B cell (primary cell): ENCODE measurements at regions not wholly inside any gene's neighbourhood (a gene's known extent, or its start where the extent isn't known, plus 50 kb on each side); places are given as distances from the start of the nearest gene placed in this dataset.

ENCODE experiments used
- ATAC-seq: fragments of 200-7000 bp; cut with Tn5 transposase; one replicate; pipeline ENCODE4 v1.10.0; 2021; ENCODE audit warnings: low read depth, mild to moderate bottlenecking, moderate number of reproducible peaks, moderate library complexity
- CTCF ChIA-PET: fragments of 350-600 bp; sonication (Branson Sonifier 250); formaldehyde crosslinking; loops from one replicate; lab custom pipeline; 2021; ENCODE audit warnings: antibody characterized with exemption, inconsistent platforms; lab: Charles Lee
- POLR2A ChIA-PET: fragments of 350-600 bp; sonication (Branson Sonifier 250); formaldehyde crosslinking; loops from one replicate; lab custom pipeline; 2021; ENCODE audit warnings: antibody characterized with exemption; lab: Charles Lee
- DNase-seq: peaks from one replicate; pipeline ENCODE4 v3.0.0; 2013
- H2AFZ ChIP-seq: 2 replicates; pipeline ENCODE4 v1.6.1; 2012; ENCODE audit warnings: mild to moderate bottlenecking, low read depth, low read length; ENCODE audit not compliant: insufficient read depth, poor library complexity, severe bottlenecking
- H3K27ac ChIP-seq, 2 donors: 1 replicate in 1 of 2; 2 replicates in 1 of 2; pipeline ENCODE4 v1.5.1; 2012 to 2013; ENCODE audit warnings: low read length in 2 of 2, mild to moderate bottlenecking in 2 of 2, moderate library complexity in 1 of 2
- H3K27me3 ChIP-seq, 4 experiments: fragments of 200-600 bp in 1 of 4; sonication (generic) in 1 of 4; replicated peaks in 1 of 4; 1 replicate in 2 of 4; 2 replicates in 2 of 4; pipeline versions ENCODE4 v1.6.1 to v1.7.0; 2013 to 2016; ENCODE audit warnings: low read length in 3 of 4, mild to moderate bottlenecking in 2 of 4, mixed read lengths in 1 of 4, moderate library complexity in 1 of 4; ENCODE audit not compliant: insufficient read depth in 4 of 4, control insufficient read depth in 3 of 4; ENCODE audit errors: control extremely low read depth in 1 of 4
- H3K36me3 ChIP-seq, 2 experiments: replicated peaks in 1 of 2; 1 replicate in 1 of 2; 2 replicates in 1 of 2; pipeline versions ENCODE4 v1.6.1 to v1.7.1; 2013; ENCODE audit warnings: low read length in 1 of 2; ENCODE audit not compliant: insufficient read depth in 2 of 2, control insufficient read depth in 1 of 2; ENCODE audit errors: control extremely low read depth in 1 of 2, extremely low read depth in 1 of 2
- H3K4me1 ChIP-seq, 2 donors: fragments of 200-600 bp in 1 of 2; sonication (generic) in 1 of 2; 1 replicate in 1 of 2; 2 replicates in 1 of 2; pipeline versions ENCODE4 v1.5.1 to v1.6.1; 2013 to 2017; ENCODE audit warnings: low read length in 2 of 2; ENCODE audit not compliant: control insufficient read depth in 2 of 2, insufficient read depth in 2 of 2
- H3K4me2 ChIP-seq: replicated peaks from 2 replicates; pipeline ENCODE3; 2012; ENCODE audit warnings: mild to moderate bottlenecking, low read depth, low read length; ENCODE audit not compliant: poor library complexity, severe bottlenecking
- H3K4me3 ChIP-seq, 5 experiments: fragments of 200-600 bp in 1 of 5; sonication (generic) in 1 of 5; 1 replicate in 3 of 5; 2 replicates in 2 of 5; pipeline versions ENCODE4 v1.5.1 to v1.7.0; 2011 to 2016; ENCODE audit warnings: low read length in 4 of 5, mild to moderate bottlenecking in 4 of 5, low read depth in 2 of 5, control low read depth in 1 of 5, moderate library complexity in 1 of 5; ENCODE audit not compliant: insufficient read depth in 1 of 5; ENCODE audit errors: control extremely low read depth in 1 of 5, extremely low read depth in 1 of 5
- H3K79me2 ChIP-seq: fragments of 200-600 bp; sonication (generic); one replicate; pipeline ENCODE4 v1.6.0; 2016; ENCODE audit warnings: low read length; ENCODE audit not compliant: control insufficient read depth, insufficient read depth
- H3K9ac ChIP-seq: fragments of 200-600 bp; sonication (generic); 2 replicates; pipeline ENCODE4 v1.6.1; 2017; ENCODE audit warnings: mild to moderate bottlenecking, low read length, moderate library complexity
- H3K9me3 ChIP-seq, 3 donors: one replicate each; pipeline versions ENCODE4 v1.6.1 to v1.7.1; 2013; ENCODE audit warnings: low read length in 2 of 3; ENCODE audit not compliant: control insufficient read depth in 2 of 3, insufficient read depth in 1 of 3; ENCODE audit errors: control extremely low read depth in 1 of 3
- H4K20me1 ChIP-seq: 2 replicates; pipeline ENCODE4 v1.6.0; 2012; ENCODE audit warnings: mild to moderate bottlenecking, low read length; ENCODE audit not compliant: insufficient read depth, control insufficient read depth, poor library complexity, severe bottlenecking
- H3K27ac Mint-ChIP-seq: one replicate; pipeline ENCODE4 v1.8.0; 2021; ENCODE audit warnings: mixed read lengths
- H3K27me3 Mint-ChIP-seq: one replicate; pipeline ENCODE4 v1.8.0; 2021; ENCODE audit warnings: mixed read lengths
- H3K4me1 Mint-ChIP-seq: one replicate; pipeline ENCODE4 v1.8.0; 2021; ENCODE audit warnings: mixed read lengths
- H3K4me3 Mint-ChIP-seq: one replicate; pipeline ENCODE4 v1.8.0; 2021; ENCODE audit warnings: mixed read lengths
- H3K9me3 Mint-ChIP-seq: one replicate; pipeline ENCODE4 v1.8.0; 2022; ENCODE audit warnings: mixed read lengths; ENCODE audit not compliant: insufficient read depth
- EZH2 ChIP-seq: IDR thresholded peaks from 2 replicates; pipeline ENCODE4 v1.6.1; 2012; ENCODE audit warnings: borderline replicate concordance, low read depth, mild to moderate bottlenecking, moderate library complexity, low read length; ENCODE audit not compliant: insufficient read depth, poor library complexity, severe bottlenecking
- WGBS: methylation state at CpG from one replicate; pipeline ENCODE4 v1.1.5; 2013; ENCODE audit warnings: missing lambda C conversion rate; ENCODE audit not compliant: insufficient coverage; 5-methylcytosine and 5-hydroxymethylcytosine counted together
- intact Hi-C: fragments of 100-400 bp; cut with micrococcal nuclease; formaldehyde crosslinking; loops from one replicate; pipeline ENCODE4 v1.10.0; 2022
- TF ChIP-seq, protein P1 (sequence below): fragments of 200-600 bp; IDR thresholded peaks from one replicate; pipeline ENCODE4 v1.8.0; 2022; ENCODE audit warnings: antibody characterized with exemption, mild to moderate bottlenecking

DNA sequence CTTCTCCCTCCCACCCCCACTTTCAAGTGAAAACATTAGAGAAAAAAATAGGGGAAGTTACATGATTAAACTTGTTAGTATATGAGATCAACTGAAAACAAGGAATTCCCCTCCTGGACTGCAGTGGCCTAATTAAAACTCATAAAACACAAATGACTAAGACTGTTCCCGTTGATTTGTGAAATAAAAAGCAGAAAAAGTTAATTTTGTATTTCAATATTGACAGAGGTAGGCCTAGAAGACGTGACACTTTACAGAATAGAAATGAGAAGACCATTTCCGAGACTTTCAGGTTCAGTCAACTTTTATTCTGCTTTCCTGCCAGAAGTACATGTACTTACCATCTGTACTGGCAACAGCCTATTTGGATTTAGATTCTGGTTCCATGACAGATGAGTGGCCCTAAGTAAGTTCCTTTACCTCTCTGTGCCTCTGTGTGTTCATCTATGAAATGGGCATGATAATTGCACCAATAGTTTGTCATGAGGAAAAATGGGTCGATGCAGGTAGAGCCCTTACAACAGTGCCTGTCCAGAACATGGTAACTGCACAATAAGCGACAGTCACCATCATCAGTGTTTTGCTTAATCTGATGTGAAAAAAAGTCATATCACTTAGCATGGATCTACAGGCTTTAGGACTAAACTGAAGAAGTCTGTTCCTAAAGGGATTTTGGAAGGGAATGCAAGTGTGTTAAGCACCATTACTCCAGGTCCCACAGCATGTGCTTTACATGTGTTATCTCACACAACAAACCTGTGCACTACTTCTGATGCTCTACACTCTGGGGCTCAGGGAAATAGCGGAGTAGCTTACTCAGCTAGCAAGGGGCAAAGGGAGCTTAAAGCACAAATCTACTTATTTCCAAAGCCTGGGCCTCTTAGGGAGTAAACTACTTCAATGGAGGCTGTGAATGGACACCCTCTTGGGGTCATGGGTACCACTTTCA lies 562.3 kb upstream of the DIPK2B start:
- Mint-ChIP-seq H3K27ac (peak overlapping the region; percentile 85), H3K9me3 (no peaks in the 10 kb centered on the region), H3K27me3 (no peaks in the 10 kb centered on the region), H3K4me3 (peak overlapping the region; percentile 54), H3K4me1 (peaks cover 81% of the 10 kb centered on the region)
- Histone ChIP-seq H3K79me2 (peaks cover 58% of the 10 kb centered on the region), H3K27me3 (no peaks in the 10 kb centered on the region), H4K20me1 (no peaks in the 10 kb centered on the region), H3K36me3 (peaks cover 0 to 3% of the 10 kb centered on the region in 2 experiments), H3K27ac (peak overlapping the region; percentile 80 to 82), H3K4me3 (peak overlapping the region in 1 of 5 experiments; percentile 30), H3K4me2 (peak overlapping the region; percentile 54), H3K4me1 (peaks cover 60 to 62% of the 10 kb centered on the region in 2 donors), H3K9ac (peak overlapping the region; percentile 17), H2AFZ (no peak overlapping the region), H3K9me3 (no peaks in the 10 kb centered on the region)
- POLR2A ChIA-PET: no interaction called here
- intact Hi-C loops: loop anchor here (1.0 to 5.0 kb wide), 3 partner anchors 7 to 891 kb away; partner anchors contain the start of gene KDM6A
- CTCF ChIA-PET: no interaction called here
- TF ChIP-seq, protein P1, sequence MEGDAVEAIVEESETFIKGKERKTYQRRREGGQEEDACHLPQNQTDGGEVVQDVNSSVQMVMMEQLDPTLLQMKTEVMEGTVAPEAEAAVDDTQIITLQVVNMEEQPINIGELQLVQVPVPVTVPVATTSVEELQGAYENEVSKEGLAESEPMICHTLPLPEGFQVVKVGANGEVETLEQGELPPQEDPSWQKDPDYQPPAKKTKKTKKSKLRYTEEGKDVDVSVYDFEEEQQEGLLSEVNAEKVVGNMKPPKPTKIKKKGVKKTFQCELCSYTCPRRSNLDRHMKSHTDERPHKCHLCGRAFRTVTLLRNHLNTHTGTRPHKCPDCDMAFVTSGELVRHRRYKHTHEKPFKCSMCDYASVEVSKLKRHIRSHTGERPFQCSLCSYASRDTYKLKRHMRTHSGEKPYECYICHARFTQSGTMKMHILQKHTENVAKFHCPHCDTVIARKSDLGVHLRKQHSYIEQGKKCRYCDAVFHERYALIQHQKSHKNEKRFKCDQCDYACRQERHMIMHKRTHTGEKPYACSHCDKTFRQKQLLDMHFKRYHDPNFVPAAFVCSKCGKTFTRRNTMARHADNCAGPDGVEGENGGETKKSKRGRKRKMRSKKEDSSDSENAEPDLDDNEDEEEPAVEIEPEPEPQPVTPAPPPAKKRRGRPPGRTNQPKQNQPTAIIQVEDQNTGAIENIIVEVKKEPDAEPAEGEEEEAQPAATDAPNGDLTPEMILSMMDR: no peak
- TF ChIP-seq EZH2: no peak
- ATAC-seq: peak; percentile 51
- WGBS: no CpG with 5 or more reads among the region's 6 CpGs
- DNase-seq: peak; percentile 69

- H3K4me3 ChIP-seq: no peak overlapping the region
- Mint-ChIP-seq H3K4me3 (peak overlapping the region; percentile 57), H3K9me3 (no peaks in the 10 kb centered on the region), H3K4me1 (peaks cover 82% of the 10 kb centered on the region), H3K27ac (peak overlapping the region; percentile 70), H3K27me3 (no peaks in the 10 kb centered on the region)
- DNase-seq (no peak), ATAC-seq (no peak)
- TF ChIP-seq, protein P1: no peak
- no peak for TF ChIP-seq EZH2
- peaks cover 0 to 3% of the 10 kb centered on the region in 2 experiments for H3K36me3 ChIP-seq
- POLR2A ChIA-PET: no interaction called here
- CTCF ChIA-PET: no interaction called here
- peaks cover 56% of the 10 kb centered on the region for H3K79me2 ChIP-seq
- H2AFZ ChIP-seq: no peak overlapping the region
- WGBS: no CpG with 5 or more reads among the region's 4 CpGs
- H4K20me1 ChIP-seq: no peaks in the 10 kb centered on the region
- H3K4me1 ChIP-seq: peaks cover 69 to 73% of the 10 kb centered on the region in 2 donors
- no peak overlapping the region for H3K9ac ChIP-seq
- no peaks in the 10 kb centered on the region for H3K27me3 ChIP-seq
- H3K9me3 ChIP-seq: no peaks in the 10 kb centered on the region
- intact Hi-C loops: loop anchor here (1.0 to 5.0 kb wide), 3 partner anchors 8 to 890 kb away; partner anchors contain the start of gene KDM6A
- H3K4me2 ChIP-seq: peak overlapping the region; percentile 54
- peak overlapping the region; percentile 66 to 82 for H3K27ac ChIP-seq
Observed at GRCh38 chrX:45761920-45762319, 561.2 kb upstream of the DIPK2B start.
